ENCODE measurements at regions not wholly inside any gene's neighbourhood (a gene's known extent, or its start where the extent isn't known, plus 50 kb on each side); places are given as distances from the start of the nearest gene placed in this dataset.

DNA sequence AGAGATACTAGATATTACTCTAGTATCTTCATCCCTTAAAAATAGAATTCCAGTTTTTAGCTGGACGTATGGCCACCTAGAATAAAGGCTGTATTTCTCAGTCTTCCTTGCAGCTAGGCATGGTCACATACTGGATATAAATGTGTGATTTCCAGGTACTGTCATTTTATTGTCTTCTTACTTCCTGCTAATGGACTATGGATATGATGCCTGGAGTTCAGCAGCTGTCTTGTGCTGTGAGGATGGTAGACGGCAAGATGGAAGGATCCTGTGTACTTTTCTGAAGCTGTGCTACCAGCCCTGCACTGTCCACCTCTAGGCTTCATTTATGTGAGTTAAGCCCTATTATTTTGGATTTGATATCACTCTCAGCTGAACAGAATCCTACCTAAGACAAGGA lies 83.4 kb downstream of the EBLN2 start:
- no peak for TF ChIP-seq USF2 (CRISPR knock-in tag; IDR thresholded peaks at IDR 0.05)
- TF ChIP-seq CTCF (IDR thresholded peaks at IDR 0.05): no peak
- TF ChIP-seq NFYB (CRISPR knock-in tag; conservative IDR thresholded peaks at IDR 0.05; ENCODE audit: low read depth): no peak
- no peak for TF ChIP-seq CREB1 (CRISPR knock-in tag; IDR thresholded peaks at IDR 0.05)
- TF ChIP-seq MLX (CRISPR knock-in tag; IDR thresholded peaks at IDR 0.05): no peak
- TF ChIP-seq NR2C2 (CRISPR knock-in tag; IDR thresholded peaks at IDR 0.05): no peak

All from WTC11 (cell line).